ENCODE measurements at regions not wholly inside any gene's neighbourhood (a gene's known extent, or its start where the extent isn't known, plus 50 kb on each side); places are given as distances from the start of the nearest gene placed in this dataset.

- TF ChIP-seq, protein P1, sequence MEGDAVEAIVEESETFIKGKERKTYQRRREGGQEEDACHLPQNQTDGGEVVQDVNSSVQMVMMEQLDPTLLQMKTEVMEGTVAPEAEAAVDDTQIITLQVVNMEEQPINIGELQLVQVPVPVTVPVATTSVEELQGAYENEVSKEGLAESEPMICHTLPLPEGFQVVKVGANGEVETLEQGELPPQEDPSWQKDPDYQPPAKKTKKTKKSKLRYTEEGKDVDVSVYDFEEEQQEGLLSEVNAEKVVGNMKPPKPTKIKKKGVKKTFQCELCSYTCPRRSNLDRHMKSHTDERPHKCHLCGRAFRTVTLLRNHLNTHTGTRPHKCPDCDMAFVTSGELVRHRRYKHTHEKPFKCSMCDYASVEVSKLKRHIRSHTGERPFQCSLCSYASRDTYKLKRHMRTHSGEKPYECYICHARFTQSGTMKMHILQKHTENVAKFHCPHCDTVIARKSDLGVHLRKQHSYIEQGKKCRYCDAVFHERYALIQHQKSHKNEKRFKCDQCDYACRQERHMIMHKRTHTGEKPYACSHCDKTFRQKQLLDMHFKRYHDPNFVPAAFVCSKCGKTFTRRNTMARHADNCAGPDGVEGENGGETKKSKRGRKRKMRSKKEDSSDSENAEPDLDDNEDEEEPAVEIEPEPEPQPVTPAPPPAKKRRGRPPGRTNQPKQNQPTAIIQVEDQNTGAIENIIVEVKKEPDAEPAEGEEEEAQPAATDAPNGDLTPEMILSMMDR (conservative IDR thresholded peaks at IDR 0.05; ENCODE audit: low read length) = no peak
- TF ChIP-seq EZH2phosphoT487 (IDR thresholded peaks at IDR 0.05; ENCODE audit: borderline replicate concordance) = no peak
- Histone ChIP-seq H3F3A (ENCODE audit: low read depth) (no peaks in the 10 kb centered on the region), H3K27me3 (ENCODE audit: insufficient read depth, low read length, poor library complexity, severe bottlenecking) (no peaks in the 10 kb centered on the region), H4K20me1 (ENCODE audit: insufficient read depth, low read length, poor library complexity, severe bottlenecking) (no peaks in the 10 kb centered on the region), H3K9me3 (ENCODE audit: insufficient read depth, low read depth, low read length) (no peaks in the 10 kb centered on the region), H2AFZ (ENCODE audit: low read length) (no peak overlapping the region), H3K36me3 (ENCODE audit: insufficient read depth, low read length) (no peaks in the 10 kb centered on the region), H3K4me3 (ENCODE audit: low read length, poor library complexity, severe bottlenecking) (no peak overlapping the region), H3K4me1 (ENCODE audit: insufficient read depth, low read length, poor library complexity, severe bottlenecking) (peaks cover 11% of the 10 kb centered on the region), H3K9ac (ENCODE audit: low read depth, low read length, poor library complexity, severe bottlenecking) (no peak overlapping the region), H3K4me2 (ENCODE audit: low read depth, low read length, poor library complexity, severe bottlenecking) (peak overlapping the region; percentile 37), H3K9me2 (replicated peaks; ENCODE audit: low read depth, low read length) (no peaks in the 10 kb centered on the region), H3K79me2 (ENCODE audit: insufficient read depth, low read length) (no peaks in the 10 kb centered on the region)
Measured at GRCh38 chrX:110568441-110568840, 209.8 kb downstream of the RTL9 start.

GRCh38 chrX:110569506-110569905, 210.9 kb downstream of the RTL9 start:
- no peaks in the 10 kb centered on the region for H3K36me3 ChIP-seq (ENCODE audit: insufficient read depth, low read length)
- no peak overlapping the region for H3K9ac ChIP-seq (ENCODE audit: low read depth, low read length, poor library complexity, severe bottlenecking)
- H3K9me2 ChIP-seq (replicated peaks; ENCODE audit: low read depth, low read length) = no peaks in the 10 kb centered on the region
- H3K4me3 ChIP-seq (ENCODE audit: low read length, poor library complexity, severe bottlenecking) = no peak overlapping the region
- no peaks in the 10 kb centered on the region for H3K27me3 ChIP-seq (ENCODE audit: insufficient read depth, low read length, poor library complexity, severe bottlenecking)
- no peak overlapping the region for H3K4me2 ChIP-seq (ENCODE audit: low read depth, low read length, poor library complexity, severe bottlenecking)
- TF ChIP-seq, protein P1 (conservative IDR thresholded peaks at IDR 0.05; ENCODE audit: low read length) = no peak
- TF ChIP-seq EZH2phosphoT487 (IDR thresholded peaks at IDR 0.05; ENCODE audit: borderline replicate concordance) = no peak
- no peak overlapping the region for H2AFZ ChIP-seq (ENCODE audit: low read length)
- no peaks in the 10 kb centered on the region for H3F3A ChIP-seq (ENCODE audit: low read depth)
- H3K9me3 ChIP-seq (ENCODE audit: insufficient read depth, low read depth, low read length) = no peaks in the 10 kb centered on the region
- no peaks in the 10 kb centered on the region for H4K20me1 ChIP-seq (ENCODE audit: insufficient read depth, low read length, poor library complexity, severe bottlenecking)
- H3K4me1 ChIP-seq (ENCODE audit: insufficient read depth, low read length, poor library complexity, severe bottlenecking) = peaks cover 11% of the 10 kb centered on the region
- no peaks in the 10 kb centered on the region for H3K79me2 ChIP-seq (ENCODE audit: insufficient read depth, low read length)

GRCh38 chrX:110578270-110578669, 217.3 kb downstream of the CHRDL1 start:
- Histone ChIP-seq H3K4me1 (ENCODE audit: insufficient read depth, low read length, poor library complexity, severe bottlenecking) (no peaks in the 10 kb centered on the region), H3K79me2 (ENCODE audit: insufficient read depth, low read length) (no peaks in the 10 kb centered on the region), H3K36me3 (ENCODE audit: insufficient read depth, low read length) (no peaks in the 10 kb centered on the region), H2AFZ (ENCODE audit: low read length) (no peak overlapping the region), H3F3A (ENCODE audit: low read depth) (no peaks in the 10 kb centered on the region), H4K20me1 (ENCODE audit: insufficient read depth, low read length, poor library complexity, severe bottlenecking) (no peaks in the 10 kb centered on the region), H3K4me3 (ENCODE audit: low read length, poor library complexity, severe bottlenecking) (no peak overlapping the region), H3K9me3 (ENCODE audit: insufficient read depth, low read depth, low read length) (no peaks in the 10 kb centered on the region), H3K4me2 (ENCODE audit: low read depth, low read length, poor library complexity, severe bottlenecking) (no peak overlapping the region), H3K9me2 (replicated peaks; ENCODE audit: low read depth, low read length) (no peaks in the 10 kb centered on the region), H3K27me3 (ENCODE audit: insufficient read depth, low read length, poor library complexity, severe bottlenecking) (no peaks in the 10 kb centered on the region), H3K9ac (ENCODE audit: low read depth, low read length, poor library complexity, severe bottlenecking) (no peak overlapping the region)
- TF ChIP-seq, protein P1 (conservative IDR thresholded peaks at IDR 0.05; ENCODE audit: low read length) = no peak
- no peak for TF ChIP-seq EZH2phosphoT487 (IDR thresholded peaks at IDR 0.05; ENCODE audit: borderline replicate concordance)

All from Loucy (cell line).